SK-N-SH treated with all-trans-retinoic acid at 6 μM for 48 hours (cell line): ENCODE measurements at regions not wholly inside any gene's neighbourhood (a gene's known extent, or its start where the extent isn't known, plus 50 kb on each side); places are given as distances from the start of the nearest gene placed in this dataset.
A peak's percentile ranks its signal among the peaks of the same experiment; 100 is the strongest.

Experiments
- ATAC-seq: fragments of 200-7000 bp; cut with Tn5 transposase; 3 replicates; pipeline ENCODE4 v1.9.1; 2020; ENCODE audit warnings: mild to moderate bottlenecking, moderate library complexity
- ARNTL ChIP-seq: fragments of 450-650 bp; formaldehyde crosslinking; IDR thresholded peaks from 2 replicates; pipeline ENCODE4 v1.5.0; 2020; ENCODE audit warnings: low read depth, mild to moderate bottlenecking, moderate library complexity, borderline replicate concordance
- BACH2 ChIP-seq: fragments of 250-450 bp; sonication (Bioruptor Pico); IDR thresholded peaks from 2 replicates; pipeline ENCODE4 v1.9.0; 2021; ENCODE audit warnings: mild to moderate bottlenecking, borderline replicate concordance
- CSDC2 ChIP-seq: fragments of 250-450 bp; sonication (Bioruptor Pico); IDR thresholded peaks from 2 replicates; pipeline ENCODE4 v1.5.0; 2020; ENCODE audit warnings: mild to moderate bottlenecking, moderate library complexity
- ESRRG ChIP-seq: fragments of 250-450 bp; sonication (Bioruptor Pico); IDR thresholded peaks from 2 replicates; pipeline ENCODE4 v1.6.1; 2021; ENCODE audit warnings: mild to moderate bottlenecking
- GLIS3 ChIP-seq: fragments of 250-450 bp; sonication (Bioruptor Pico); IDR thresholded peaks from 2 replicates; pipeline ENCODE4 v1.5.0; 2020; ENCODE audit warnings: mild to moderate bottlenecking, moderate library complexity
- ISL1 ChIP-seq: fragments of 250-450 bp; sonication (Bioruptor Pico); IDR thresholded peaks from 2 replicates; pipeline ENCODE4 v2.1.2; 2022; ENCODE audit warnings: mild to moderate bottlenecking, moderate library complexity
- OSR1 ChIP-seq: fragments of 250-450 bp; sonication (Bioruptor Pico); IDR thresholded peaks from 2 replicates; pipeline ENCODE4 v1.8.0; 2022; ENCODE audit warnings: moderate library complexity, mild to moderate bottlenecking, inconsistent platforms
- PPARA ChIP-seq: fragments of 250-450 bp; sonication (Bioruptor Pico); IDR thresholded peaks from 2 replicates; pipeline ENCODE4 v1.5.0; 2020; ENCODE audit warnings: mild to moderate bottlenecking, borderline replicate concordance
- RARB ChIP-seq: fragments of 250-450 bp; sonication (Bioruptor Pico); IDR thresholded peaks from 2 replicates; pipeline ENCODE4 v1.8.0; 2021; ENCODE audit warnings: mild to moderate bottlenecking, moderate library complexity
- SNAI2 ChIP-seq: fragments of 250-450 bp; sonication (Bioruptor Pico); IDR thresholded peaks from 2 replicates; pipeline ENCODE4 v1.5.0; 2020; ENCODE audit warnings: mild to moderate bottlenecking, moderate library complexity
- TCF4 ChIP-seq: fragments of 250-450 bp; sonication (Bioruptor Pico); IDR thresholded peaks from 2 replicates; pipeline ENCODE4 v1.8.0; 2021; ENCODE audit warnings: mild to moderate bottlenecking, moderate library complexity, borderline replicate concordance
- TOX ChIP-seq: fragments of 250-450 bp; sonication (Bioruptor Pico); IDR thresholded peaks from 2 replicates; pipeline ENCODE4 v1.8.0; 2021; ENCODE audit warnings: mild to moderate bottlenecking, moderate library complexity, borderline replicate concordance
- ZC3H10 ChIP-seq: fragments of 250-450 bp; sonication (Bioruptor Pico); IDR thresholded peaks from 2 replicates; pipeline ENCODE4 v1.5.1; 2021; ENCODE audit warnings: mild to moderate bottlenecking, moderate library complexity
- ZFP3 ChIP-seq: fragments of 250-450 bp; sonication (Bioruptor Pico); IDR thresholded peaks from 2 replicates; pipeline ENCODE4 v1.5.0; 2020; ENCODE audit warnings: mild to moderate bottlenecking, moderate library complexity
- ZFP30 ChIP-seq: fragments of 450-650 bp; formaldehyde crosslinking; IDR thresholded peaks from 2 replicates; pipeline ENCODE4 v1.5.0; 2022; ENCODE audit warnings: mild to moderate bottlenecking, moderate library complexity
- ZNF565 ChIP-seq: fragments of 450-650 bp; formaldehyde crosslinking; conservative IDR thresholded peaks from 2 replicates; pipeline ENCODE4 v1.5.0; 2020; ENCODE audit warnings: low read depth, mild to moderate bottlenecking, moderate library complexity
- ZNF70 ChIP-seq: fragments of 450-650 bp; formaldehyde crosslinking; IDR thresholded peaks from 2 replicates; pipeline ENCODE4 v1.5.0; 2020; ENCODE audit warnings: mild to moderate bottlenecking, moderate library complexity
- ZNF8 ChIP-seq: fragments of 450-650 bp; formaldehyde crosslinking; IDR thresholded peaks from 2 replicates; pipeline ENCODE4 v1.5.0; 2020; ENCODE audit warnings: mild to moderate bottlenecking, moderate library complexity
- TF ChIP-seq, protein P1 (sequence below): fragments of 250-450 bp; sonication (Bioruptor Pico); IDR thresholded peaks from 2 replicates; pipeline ENCODE4 v1.8.0; 2021; ENCODE audit warnings: low read depth, mild to moderate bottlenecking, moderate library complexity, borderline replicate concordance
- TF ChIP-seq, protein P2 (sequence below): fragments of 250-450 bp; sonication (Bioruptor Pico); IDR thresholded peaks from 2 replicates; pipeline ENCODE4 v1.8.0; 2020; ENCODE audit warnings: mild to moderate bottlenecking, moderate library complexity, borderline replicate concordance
- TF ChIP-seq, protein P3 (sequence below): fragments of 250-450 bp; sonication (Bioruptor Pico); IDR thresholded peaks from 2 replicates; pipeline ENCODE4 v1.5.1; 2021; ENCODE audit warnings: mild to moderate bottlenecking, moderate library complexity
- TF ChIP-seq, protein P4 (sequence below): fragments of 250-450 bp; sonication (Bioruptor Pico); IDR thresholded peaks from 2 replicates; pipeline ENCODE4 v1.5.1; 2020; ENCODE audit warnings: low read depth, mild to moderate bottlenecking, moderate library complexity
- TF ChIP-seq, protein P5 (sequence below): fragments of 250-450 bp; sonication (Bioruptor Pico); IDR thresholded peaks from 2 replicates; pipeline ENCODE4 v1.5.0; 2020; ENCODE audit warnings: mild to moderate bottlenecking, moderate library complexity

DNA sequence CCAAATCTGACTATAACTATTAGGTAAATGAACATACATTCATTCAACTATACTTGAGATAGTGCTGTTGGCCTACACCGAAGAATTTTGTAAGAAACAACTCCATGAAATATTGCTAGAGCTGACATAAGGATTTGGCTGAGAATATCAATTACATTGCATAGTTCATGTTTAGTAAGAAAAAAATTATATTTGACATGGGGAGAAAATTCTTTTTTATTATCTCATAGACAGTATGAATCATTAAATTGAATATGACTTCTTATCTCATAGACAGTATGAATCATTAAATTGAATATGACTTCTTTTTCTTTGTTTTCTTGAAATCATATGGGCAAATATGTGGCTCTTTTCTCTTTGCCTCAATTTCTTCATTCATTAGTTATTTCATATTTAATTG lies 212.3 kb upstream of the HSF2 start:
- ATAC-seq: peak; percentile 47; the same call in 2 of the 3 replicates
- TF ChIP-seq, protein P1, sequence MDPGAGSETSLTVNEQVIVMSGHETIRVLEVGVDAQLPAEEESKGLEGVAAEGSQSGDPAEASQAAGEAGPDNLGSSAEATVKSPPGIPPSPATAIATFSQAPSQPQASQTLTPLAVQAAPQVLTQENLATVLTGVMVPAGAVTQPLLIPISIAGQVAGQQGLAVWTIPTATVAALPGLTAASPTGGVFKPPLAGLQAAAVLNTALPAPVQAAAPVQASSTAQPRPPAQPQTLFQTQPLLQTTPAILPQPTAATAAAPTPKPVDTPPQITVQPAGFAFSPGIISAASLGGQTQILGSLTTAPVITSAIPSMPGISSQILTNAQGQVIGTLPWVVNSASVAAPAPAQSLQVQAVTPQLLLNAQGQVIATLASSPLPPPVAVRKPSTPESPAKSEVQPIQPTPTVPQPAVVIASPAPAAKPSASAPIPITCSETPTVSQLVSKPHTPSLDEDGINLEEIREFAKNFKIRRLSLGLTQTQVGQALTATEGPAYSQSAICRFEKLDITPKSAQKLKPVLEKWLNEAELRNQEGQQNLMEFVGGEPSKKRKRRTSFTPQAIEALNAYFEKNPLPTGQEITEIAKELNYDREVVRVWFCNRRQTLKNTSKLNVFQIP: no peak
- TF ChIP-seq GLIS3 (CRISPR knock-in tag) (no peak), ARNTL (CRISPR knock-in tag) (no peak), CSDC2 (CRISPR knock-in tag) (no peak), ZNF8 (CRISPR knock-in tag) (no peak), ZFP30 (no peak), SNAI2 (CRISPR knock-in tag) (no peak), ZNF70 (CRISPR knock-in tag) (no peak), ZNF565 (no peak), ZFP3 (CRISPR knock-in tag) (no peak), TOX (peak; percentile 36; the same call in 1 of the 2 replicates), ISL1 (CRISPR knock-in tag) (peak; percentile 80), BACH2 (CRISPR knock-in tag) (no peak), TCF4 (CRISPR knock-in tag) (no peak), PPARA (CRISPR knock-in tag) (no peak), ZC3H10 (CRISPR knock-in tag) (0 out of 2 replicates have a peak, but pooled peaks have one; percentile 39), OSR1 (no peak), ESRRG (no peak), RARB (no peak)
- TF ChIP-seq, protein P2, sequence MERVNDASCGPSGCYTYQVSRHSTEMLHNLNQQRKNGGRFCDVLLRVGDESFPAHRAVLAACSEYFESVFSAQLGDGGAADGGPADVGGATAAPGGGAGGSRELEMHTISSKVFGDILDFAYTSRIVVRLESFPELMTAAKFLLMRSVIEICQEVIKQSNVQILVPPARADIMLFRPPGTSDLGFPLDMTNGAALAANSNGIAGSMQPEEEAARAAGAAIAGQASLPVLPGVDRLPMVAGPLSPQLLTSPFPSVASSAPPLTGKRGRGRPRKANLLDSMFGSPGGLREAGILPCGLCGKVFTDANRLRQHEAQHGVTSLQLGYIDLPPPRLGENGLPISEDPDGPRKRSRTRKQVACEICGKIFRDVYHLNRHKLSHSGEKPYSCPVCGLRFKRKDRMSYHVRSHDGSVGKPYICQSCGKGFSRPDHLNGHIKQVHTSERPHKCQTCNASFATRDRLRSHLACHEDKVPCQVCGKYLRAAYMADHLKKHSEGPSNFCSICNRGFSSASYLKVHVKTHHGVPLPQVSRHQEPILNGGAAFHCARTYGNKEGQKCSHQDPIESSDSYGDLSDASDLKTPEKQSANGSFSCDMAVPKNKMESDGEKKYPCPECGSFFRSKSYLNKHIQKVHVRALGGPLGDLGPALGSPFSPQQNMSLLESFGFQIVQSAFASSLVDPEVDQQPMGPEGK (CRISPR knock-in tag): no peak
- TF ChIP-seq, protein P3, sequence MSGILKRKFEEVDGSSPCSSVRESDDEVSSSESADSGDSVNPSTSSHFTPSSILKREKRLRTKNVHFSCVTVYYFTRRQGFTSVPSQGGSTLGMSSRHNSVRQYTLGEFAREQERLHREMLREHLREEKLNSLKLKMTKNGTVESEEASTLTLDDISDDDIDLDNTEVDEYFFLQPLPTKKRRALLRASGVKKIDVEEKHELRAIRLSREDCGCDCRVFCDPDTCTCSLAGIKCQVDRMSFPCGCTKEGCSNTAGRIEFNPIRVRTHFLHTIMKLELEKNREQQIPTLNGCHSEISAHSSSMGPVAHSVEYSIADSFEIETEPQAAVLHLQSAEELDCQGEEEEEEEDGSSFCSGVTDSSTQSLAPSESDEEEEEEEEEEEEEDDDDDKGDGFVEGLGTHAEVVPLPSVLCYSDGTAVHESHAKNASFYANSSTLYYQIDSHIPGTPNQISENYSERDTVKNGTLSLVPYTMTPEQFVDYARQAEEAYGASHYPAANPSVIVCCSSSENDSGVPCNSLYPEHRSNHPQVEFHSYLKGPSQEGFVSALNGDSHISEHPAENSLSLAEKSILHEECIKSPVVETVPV (CRISPR knock-in tag): no peak
- TF ChIP-seq, protein P4, sequence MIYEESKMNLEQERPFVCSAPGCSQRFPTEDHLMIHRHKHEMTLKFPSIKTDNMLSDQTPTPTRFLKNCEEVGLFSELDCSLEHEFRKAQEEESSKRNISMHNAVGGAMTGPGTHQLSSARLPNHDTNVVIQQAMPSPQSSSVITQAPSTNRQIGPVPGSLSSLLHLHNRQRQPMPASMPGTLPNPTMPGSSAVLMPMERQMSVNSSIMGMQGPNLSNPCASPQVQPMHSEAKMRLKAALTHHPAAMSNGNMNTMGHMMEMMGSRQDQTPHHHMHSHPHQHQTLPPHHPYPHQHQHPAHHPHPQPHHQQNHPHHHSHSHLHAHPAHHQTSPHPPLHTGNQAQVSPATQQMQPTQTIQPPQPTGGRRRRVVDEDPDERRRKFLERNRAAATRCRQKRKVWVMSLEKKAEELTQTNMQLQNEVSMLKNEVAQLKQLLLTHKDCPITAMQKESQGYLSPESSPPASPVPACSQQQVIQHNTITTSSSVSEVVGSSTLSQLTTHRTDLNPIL (CRISPR knock-in tag): no peak
- TF ChIP-seq, all 23 proteins: peak for 3

DNA sequence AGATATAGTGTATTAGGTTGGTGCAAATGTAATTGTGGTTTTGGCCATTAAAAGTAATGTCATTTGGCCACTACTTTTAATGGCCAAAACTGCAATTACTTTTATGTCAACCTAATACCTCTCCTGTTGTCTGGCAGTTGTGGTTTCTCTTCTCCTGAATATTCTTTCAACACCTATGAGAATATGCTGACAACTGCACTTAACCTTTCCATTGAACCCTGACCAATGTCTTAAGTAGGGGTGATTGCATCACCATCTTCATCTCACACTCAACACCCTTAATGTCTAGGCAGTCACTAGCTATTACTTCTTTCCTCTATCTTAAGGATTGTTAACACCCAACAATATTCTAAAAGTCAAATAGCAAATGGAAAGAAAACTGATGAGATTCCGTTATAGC lies 200.5 kb upstream of the HSF2 start:
- ATAC-seq: no peak
- TF ChIP-seq, protein P5, sequence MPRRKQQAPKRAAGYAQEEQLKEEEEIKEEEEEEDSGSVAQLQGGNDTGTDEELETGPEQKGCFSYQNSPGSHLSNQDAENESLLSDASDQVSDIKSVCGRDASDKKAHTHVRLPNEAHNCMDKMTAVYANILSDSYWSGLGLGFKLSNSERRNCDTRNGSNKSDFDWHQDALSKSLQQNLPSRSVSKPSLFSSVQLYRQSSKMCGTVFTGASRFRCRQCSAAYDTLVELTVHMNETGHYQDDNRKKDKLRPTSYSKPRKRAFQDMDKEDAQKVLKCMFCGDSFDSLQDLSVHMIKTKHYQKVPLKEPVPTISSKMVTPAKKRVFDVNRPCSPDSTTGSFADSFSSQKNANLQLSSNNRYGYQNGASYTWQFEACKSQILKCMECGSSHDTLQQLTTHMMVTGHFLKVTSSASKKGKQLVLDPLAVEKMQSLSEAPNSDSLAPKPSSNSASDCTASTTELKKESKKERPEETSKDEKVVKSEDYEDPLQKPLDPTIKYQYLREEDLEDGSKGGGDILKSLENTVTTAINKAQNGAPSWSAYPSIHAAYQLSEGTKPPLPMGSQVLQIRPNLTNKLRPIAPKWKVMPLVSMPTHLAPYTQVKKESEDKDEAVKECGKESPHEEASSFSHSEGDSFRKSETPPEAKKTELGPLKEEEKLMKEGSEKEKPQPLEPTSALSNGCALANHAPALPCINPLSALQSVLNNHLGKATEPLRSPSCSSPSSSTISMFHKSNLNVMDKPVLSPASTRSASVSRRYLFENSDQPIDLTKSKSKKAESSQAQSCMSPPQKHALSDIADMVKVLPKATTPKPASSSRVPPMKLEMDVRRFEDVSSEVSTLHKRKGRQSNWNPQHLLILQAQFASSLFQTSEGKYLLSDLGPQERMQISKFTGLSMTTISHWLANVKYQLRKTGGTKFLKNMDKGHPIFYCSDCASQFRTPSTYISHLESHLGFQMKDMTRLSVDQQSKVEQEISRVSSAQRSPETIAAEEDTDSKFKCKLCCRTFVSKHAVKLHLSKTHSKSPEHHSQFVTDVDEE: no peak
- TF ChIP-seq TOX: no peak
- TF ChIP-seq, protein P2 (CRISPR knock-in tag): no peak
- TF ChIP-seq, all 23 proteins: peak for 0
